ENCODE measurements at regions not wholly inside any gene's neighbourhood (a gene's known extent, or its start where the extent isn't known, plus 50 kb on each side); places are given as distances from the start of the nearest gene placed in this dataset.

DNA sequence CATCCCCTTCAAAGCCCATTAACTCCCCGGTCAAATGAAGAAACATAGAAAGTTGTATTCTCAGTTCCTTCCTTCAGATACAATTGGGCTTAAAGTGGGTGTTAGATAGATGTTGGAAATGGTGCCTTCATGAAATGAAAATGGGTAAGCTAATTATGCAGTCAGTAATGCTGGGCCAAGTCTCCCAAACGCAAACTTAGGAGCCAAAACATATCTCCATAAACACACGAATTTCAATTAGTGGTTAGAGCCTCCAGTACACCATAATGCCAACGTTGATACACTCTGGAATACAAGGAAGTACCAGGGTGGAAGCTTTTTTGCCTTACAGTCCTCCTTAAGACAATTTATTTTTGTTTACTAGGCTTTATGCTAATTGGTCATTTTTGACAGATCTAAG lies 1059.0 kb downstream of the TUSC7 start:
- BruUV-seq (replicated peaks): no TSS peak
- TF ChIP-seq, protein P1, sequence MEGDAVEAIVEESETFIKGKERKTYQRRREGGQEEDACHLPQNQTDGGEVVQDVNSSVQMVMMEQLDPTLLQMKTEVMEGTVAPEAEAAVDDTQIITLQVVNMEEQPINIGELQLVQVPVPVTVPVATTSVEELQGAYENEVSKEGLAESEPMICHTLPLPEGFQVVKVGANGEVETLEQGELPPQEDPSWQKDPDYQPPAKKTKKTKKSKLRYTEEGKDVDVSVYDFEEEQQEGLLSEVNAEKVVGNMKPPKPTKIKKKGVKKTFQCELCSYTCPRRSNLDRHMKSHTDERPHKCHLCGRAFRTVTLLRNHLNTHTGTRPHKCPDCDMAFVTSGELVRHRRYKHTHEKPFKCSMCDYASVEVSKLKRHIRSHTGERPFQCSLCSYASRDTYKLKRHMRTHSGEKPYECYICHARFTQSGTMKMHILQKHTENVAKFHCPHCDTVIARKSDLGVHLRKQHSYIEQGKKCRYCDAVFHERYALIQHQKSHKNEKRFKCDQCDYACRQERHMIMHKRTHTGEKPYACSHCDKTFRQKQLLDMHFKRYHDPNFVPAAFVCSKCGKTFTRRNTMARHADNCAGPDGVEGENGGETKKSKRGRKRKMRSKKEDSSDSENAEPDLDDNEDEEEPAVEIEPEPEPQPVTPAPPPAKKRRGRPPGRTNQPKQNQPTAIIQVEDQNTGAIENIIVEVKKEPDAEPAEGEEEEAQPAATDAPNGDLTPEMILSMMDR (IDR thresholded peaks at IDR 0.05; ENCODE audit: insufficient read depth in 1 of 2, low read depth in 1 of 2, low read length in 1 of 2, severe bottlenecking in 1 of 2, unreplicated experiment in 1 of 2): no peak
- H3K36me3 Mint-ChIP-seq (ENCODE audit: insufficient read depth, unreplicated experiment): no peaks in the 10 kb centered on the region
- intact Hi-C loops (cut with micrococcal nuclease; ENCODE audit: unreplicated experiment): no loop called here
- Histone ChIP-seq H3K4me3 (ENCODE audit: low read depth, low read length) (no peak overlapping the region), H3K9me3 (no peaks in the 10 kb centered on the region), H3K27me3 (replicated peaks; ENCODE audit: control insufficient read depth, insufficient read depth, low read length) (no peaks in the 10 kb centered on the region), H3K4me1 (no peaks in the 10 kb centered on the region), H3K36me3 (ENCODE audit: control insufficient read depth, insufficient read depth, low read length) (no peaks in the 10 kb centered on the region)
- H3K4me3 Mint-ChIP-seq (ENCODE audit: unreplicated experiment): no peak overlapping the region
- CTCF ChIA-PET: no interaction called here
- H3K27me3 Mint-ChIP-seq (ENCODE audit: insufficient read depth, unreplicated experiment): peaks cover 2% of the 10 kb centered on the region
- no peaks in the 10 kb centered on the region for H3K9me3 Mint-ChIP-seq (ENCODE audit: unreplicated experiment)
- DNase-seq: no peak
- H3K4me1 Mint-ChIP-seq (ENCODE audit: low read depth, unreplicated experiment): no peaks in the 10 kb centered on the region
- POLR2A ChIA-PET: no interaction called here
- no peak overlapping the region for H3K27ac Mint-ChIP-seq (ENCODE audit: unreplicated experiment)

DNA sequence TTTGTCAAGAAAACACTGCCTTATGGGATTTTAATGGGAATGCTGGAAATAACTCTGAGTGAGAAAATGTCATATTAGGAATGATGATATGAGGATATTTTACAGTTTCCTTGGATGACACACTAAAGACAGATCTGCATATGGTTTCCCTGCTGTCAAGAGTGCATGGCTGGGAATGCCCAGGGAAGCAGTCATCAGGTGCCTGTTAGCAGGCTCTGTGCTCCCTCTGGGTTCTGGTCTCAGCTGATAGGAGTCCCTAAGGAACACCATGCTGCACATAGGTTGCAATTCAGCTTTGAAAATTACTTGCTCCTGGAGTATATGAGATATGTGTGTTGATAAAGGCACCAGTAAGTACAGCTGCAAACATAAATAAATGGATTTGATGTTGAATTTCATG lies 1064.6 kb downstream of the TUSC7 start:
- no peaks in the 10 kb centered on the region for H3K9me3 ChIP-seq
- Mint-ChIP-seq H3K9me3 (ENCODE audit: unreplicated experiment) (no peaks in the 10 kb centered on the region), H3K4me1 (ENCODE audit: low read depth, unreplicated experiment) (no peaks in the 10 kb centered on the region), H3K4me3 (ENCODE audit: unreplicated experiment) (no peak overlapping the region), H3K36me3 (ENCODE audit: insufficient read depth, unreplicated experiment) (no peaks in the 10 kb centered on the region), H3K27me3 (ENCODE audit: insufficient read depth, unreplicated experiment) (no peaks in the 10 kb centered on the region), H3K27ac (ENCODE audit: unreplicated experiment) (no peak overlapping the region)
- TF ChIP-seq, protein P1 (IDR thresholded peaks at IDR 0.05; ENCODE audit: insufficient read depth in 1 of 2, low read depth in 1 of 2, low read length in 1 of 2, severe bottlenecking in 1 of 2, unreplicated experiment in 1 of 2): no peak
- DNase-seq: no peak
- no peaks in the 10 kb centered on the region for H3K36me3 ChIP-seq (ENCODE audit: control insufficient read depth, insufficient read depth, low read length)
- no peaks in the 10 kb centered on the region for H3K4me1 ChIP-seq
- BruUV-seq (replicated peaks): no TSS peak
- H3K4me3 ChIP-seq (ENCODE audit: low read depth, low read length): no peak overlapping the region
- POLR2A ChIA-PET: no interaction called here
- intact Hi-C loops (cut with micrococcal nuclease; ENCODE audit: unreplicated experiment): no loop called here
- CTCF ChIA-PET: no interaction called here
- H3K27me3 ChIP-seq (replicated peaks; ENCODE audit: control insufficient read depth, insufficient read depth, low read length): no peaks in the 10 kb centered on the region

DNA sequence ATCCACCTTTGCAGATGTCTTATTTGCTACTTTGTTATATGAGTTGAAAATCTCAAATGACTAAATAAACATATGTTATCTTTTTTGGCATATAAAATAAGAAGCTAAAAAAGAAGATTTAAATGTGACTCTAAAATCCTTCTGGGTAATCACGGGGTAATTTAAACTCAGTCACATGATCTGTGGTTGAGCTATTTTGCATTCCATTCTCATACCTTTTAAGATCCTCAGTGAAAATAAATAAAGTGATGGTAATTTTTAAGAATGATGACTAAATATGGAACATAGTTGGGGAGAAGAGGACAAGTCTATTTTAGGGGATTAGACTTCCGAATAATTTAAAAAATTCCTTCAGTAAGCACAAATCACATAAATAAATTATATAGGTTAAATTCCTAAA lies 1076.8 kb downstream of the TUSC7 start:
- CTCF ChIA-PET: no interaction called here
- no peak for DNase-seq
- TF ChIP-seq, protein P1 (IDR thresholded peaks at IDR 0.05; ENCODE audit: insufficient read depth in 1 of 2, low read depth in 1 of 2, low read length in 1 of 2, severe bottlenecking in 1 of 2, unreplicated experiment in 1 of 2): no peak
- H3K4me1 Mint-ChIP-seq (ENCODE audit: low read depth, unreplicated experiment): no peaks in the 10 kb centered on the region
- Histone ChIP-seq H3K4me1 (no peaks in the 10 kb centered on the region), H3K4me3 (ENCODE audit: low read depth, low read length) (no peak overlapping the region), H3K27me3 (replicated peaks; ENCODE audit: control insufficient read depth, insufficient read depth, low read length) (no peaks in the 10 kb centered on the region), H3K36me3 (ENCODE audit: control insufficient read depth, insufficient read depth, low read length) (no peaks in the 10 kb centered on the region), H3K9me3 (no peaks in the 10 kb centered on the region)
- BruUV-seq (replicated peaks): no TSS peak
- intact Hi-C loops (cut with micrococcal nuclease; ENCODE audit: unreplicated experiment): no loop called here
- no peak overlapping the region for H3K27ac Mint-ChIP-seq (ENCODE audit: unreplicated experiment)
- POLR2A ChIA-PET: no interaction called here
- no peaks in the 10 kb centered on the region for H3K36me3 Mint-ChIP-seq (ENCODE audit: insufficient read depth, unreplicated experiment)
- H3K4me3 Mint-ChIP-seq (ENCODE audit: unreplicated experiment): no peak overlapping the region
- no peaks in the 10 kb centered on the region for H3K27me3 Mint-ChIP-seq (ENCODE audit: insufficient read depth, unreplicated experiment)
- H3K9me3 Mint-ChIP-seq (ENCODE audit: unreplicated experiment): no peaks in the 10 kb centered on the region
